Fibroblast of pulmonary artery (primary cell): ENCODE measurements at regions not wholly inside any gene's neighbourhood (a gene's known extent, or its start where the extent isn't known, plus 50 kb on each side); places are given as distances from the start of the nearest gene placed in this dataset.

Experiments
- DNase-seq: peaks from one replicate; pipeline ENCODE4 v3.0.0-alpha.2; 2010; ENCODE audit warnings: low read depth
- H3K4me3 ChIP-seq: replicated peaks from 2 replicates; pipeline ENCODE4 v1.5.1; 2011; ENCODE audit warnings: low read depth, mild to moderate bottlenecking, control low read depth, low read length, moderate library complexity
- TF ChIP-seq, protein P1 (sequence below): IDR thresholded peaks from 2 replicates; pipeline ENCODE4 v1.5.1; 2011; ENCODE audit warnings: mild to moderate bottlenecking, control low read depth, low read length, inconsistent platforms; ENCODE audit errors: missing control alignments

DNA sequence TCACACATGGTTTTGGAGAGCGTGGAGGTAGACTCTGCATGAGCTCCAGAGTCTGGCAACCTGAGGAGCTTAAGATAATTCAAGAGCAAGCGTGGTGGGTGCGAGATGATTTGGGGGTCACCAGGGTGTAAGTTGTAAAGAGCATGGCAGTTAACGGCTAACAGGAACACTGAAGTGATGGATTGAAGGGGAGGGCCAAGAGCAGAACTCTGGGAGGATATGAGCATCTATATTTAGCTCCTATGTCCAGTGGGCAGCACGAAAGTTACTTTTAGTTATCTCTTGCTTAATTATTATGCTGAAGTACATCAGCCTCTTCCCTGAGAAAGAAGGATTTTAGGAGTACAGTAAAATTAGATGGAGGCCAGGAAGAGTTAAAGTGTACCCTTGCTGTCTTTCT, 231.9 kb upstream of the HAND2 start:
- no peak for DNase-seq
- TF ChIP-seq, protein P1, sequence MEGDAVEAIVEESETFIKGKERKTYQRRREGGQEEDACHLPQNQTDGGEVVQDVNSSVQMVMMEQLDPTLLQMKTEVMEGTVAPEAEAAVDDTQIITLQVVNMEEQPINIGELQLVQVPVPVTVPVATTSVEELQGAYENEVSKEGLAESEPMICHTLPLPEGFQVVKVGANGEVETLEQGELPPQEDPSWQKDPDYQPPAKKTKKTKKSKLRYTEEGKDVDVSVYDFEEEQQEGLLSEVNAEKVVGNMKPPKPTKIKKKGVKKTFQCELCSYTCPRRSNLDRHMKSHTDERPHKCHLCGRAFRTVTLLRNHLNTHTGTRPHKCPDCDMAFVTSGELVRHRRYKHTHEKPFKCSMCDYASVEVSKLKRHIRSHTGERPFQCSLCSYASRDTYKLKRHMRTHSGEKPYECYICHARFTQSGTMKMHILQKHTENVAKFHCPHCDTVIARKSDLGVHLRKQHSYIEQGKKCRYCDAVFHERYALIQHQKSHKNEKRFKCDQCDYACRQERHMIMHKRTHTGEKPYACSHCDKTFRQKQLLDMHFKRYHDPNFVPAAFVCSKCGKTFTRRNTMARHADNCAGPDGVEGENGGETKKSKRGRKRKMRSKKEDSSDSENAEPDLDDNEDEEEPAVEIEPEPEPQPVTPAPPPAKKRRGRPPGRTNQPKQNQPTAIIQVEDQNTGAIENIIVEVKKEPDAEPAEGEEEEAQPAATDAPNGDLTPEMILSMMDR: no peak
- H3K4me3 ChIP-seq: no peak overlapping the region

DNA sequence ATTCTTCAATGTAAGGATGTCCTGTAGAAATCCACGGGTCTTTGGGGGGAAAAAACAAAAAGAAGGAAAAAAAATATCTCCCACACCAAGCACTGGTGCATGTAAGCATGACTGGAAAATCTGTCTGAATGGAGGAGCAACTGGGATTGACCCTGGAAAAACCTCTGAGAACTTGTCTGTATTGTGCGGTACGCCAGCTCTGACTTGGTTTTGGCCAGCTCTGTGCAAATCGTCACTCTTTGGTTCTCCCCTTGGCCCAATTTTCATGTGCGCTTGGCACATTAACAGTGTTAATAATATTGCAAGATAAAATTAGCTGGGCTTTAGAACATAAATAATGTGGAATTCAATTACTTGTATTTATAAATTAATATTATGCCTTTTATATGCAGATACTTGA, 231.2 kb upstream of the HAND2 start:
- H3K4me3 ChIP-seq: no peak overlapping the region
- TF ChIP-seq, protein P1: no peak
- no peak for DNase-seq

- H3K4me3 ChIP-seq: no peak overlapping the region
- TF ChIP-seq, protein P1: no peak
- no peak for DNase-seq
Observed at GRCh38 chr4:173758132-173758531, 228.1 kb upstream of the HAND2 start.

DNA sequence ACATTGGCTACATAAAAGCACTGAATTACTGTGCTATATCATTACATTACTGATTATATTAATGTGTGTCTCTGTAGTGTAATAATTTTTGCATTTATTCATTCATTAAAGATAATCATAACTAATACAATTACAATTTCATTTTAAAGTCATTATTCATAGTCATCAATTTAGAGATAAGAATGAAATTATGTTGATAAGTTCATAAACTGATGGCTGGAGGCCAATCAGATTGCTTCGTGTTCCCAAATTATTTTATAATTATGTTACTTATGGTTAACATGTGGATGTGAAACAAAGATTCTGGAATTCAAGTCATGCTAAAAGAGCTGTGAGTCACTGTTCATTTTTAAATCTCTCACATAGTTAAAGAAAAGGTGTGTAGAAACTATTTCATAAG, 223.4 kb upstream of the HAND2 start:
- DNase-seq: no peak
- no peak overlapping the region for H3K4me3 ChIP-seq
- TF ChIP-seq, protein P1: no peak

- TF ChIP-seq, protein P1: peak; percentile 45
- H3K4me3 ChIP-seq: no peak overlapping the region
- DNase-seq: peak; percentile 26
Observed at GRCh38 chr4:173752610-173753230, 222.7 kb upstream of the HAND2 start.

GRCh38 chr4:173748353-173748752, 218.3 kb upstream of the HAND2 start:
- H3K4me3 ChIP-seq: no peak overlapping the region
- TF ChIP-seq, protein P1: peak; percentile 39
- peak; percentile 58 for DNase-seq
